SK-N-SH (cell line): ENCODE measurements at regions not wholly inside any gene's neighbourhood (a gene's known extent, or its start where the extent isn't known, plus 50 kb on each side); places are given as distances from the start of the nearest gene placed in this dataset.

ENCODE experiments used
- CTCF ChIA-PET: fragments of 300-600, 350-600 bp; formaldehyde crosslinking; extraction: SDS; loops from one replicate; lab custom pipeline; 2021; lab: Yijun Ruan, JAX
- POLR2A ChIA-PET: fragments of 350-600 bp; sonication (Branson Sonifier 250); formaldehyde crosslinking; extraction: SDS; loops from one replicate; lab custom pipeline; 2020; ENCODE audit warnings: antibody characterized with exemption, inconsistent platforms; lab: Yijun Ruan, JAX
- DNase-seq: peaks from one replicate; pipeline ENCODE4 v3.0.0; 2012
- H2AFZ ChIP-seq: fragments of 200-600 bp; sonication (generic); 2 replicates; pipeline ENCODE4 v1.8.1; 2016; ENCODE audit warnings: antibody characterized with exemption, mild to moderate bottlenecking, low read depth
- H3F3A ChIP-seq: fragments of 200-600 bp; sonication (generic); replicated peaks from 2 replicates; pipeline ENCODE3; 2016; ENCODE audit warnings: antibody characterized with exemption, mild to moderate bottlenecking; ENCODE audit not compliant: insufficient read depth
- H3K27ac ChIP-seq, 2 experiments: fragments of 200-500 bp in 1 of 2; fragments of 200-600 bp in 1 of 2; sonication (Bioruptor generic) in 1 of 2; sonication (generic), shearing (Covaris generic) in 1 of 2; 2 replicates each; pipeline versions ENCODE4 v1.5.1 to v1.6.1; 2014 to 2016; ENCODE audit warnings: low read depth in 2 of 2, inconsistent platforms in 1 of 2, low read length in 1 of 2, mild to moderate bottlenecking in 1 of 2, mixed read lengths in 1 of 2
- H3K27me3 ChIP-seq: fragments of 200-600 bp; sonication (generic), shearing (Covaris generic); 2 replicates; pipeline ENCODE4 v1.6.1; 2016; ENCODE audit warnings: mixed run types; ENCODE audit not compliant: insufficient read depth
- H3K36me3 ChIP-seq, 2 experiments: fragments of 200-500 bp in 1 of 2; fragments of 200-600 bp in 1 of 2; sonication (Bioruptor generic) in 1 of 2; sonication (generic) in 1 of 2; replicated peaks in 1 of 2; 2 replicates each; pipeline versions ENCODE3 to v1.5.1; 2014 to 2016; ENCODE audit warnings: low read length in 1 of 2, mild to moderate bottlenecking in 1 of 2; ENCODE audit not compliant: insufficient read depth in 2 of 2, control insufficient read depth in 1 of 2
- H3K4me1 ChIP-seq, 2 experiments: fragments of 200-500 bp in 1 of 2; fragments of 200-600 bp in 1 of 2; sonication (Bioruptor generic) in 1 of 2; sonication (generic), shearing (Covaris generic) in 1 of 2; 2 replicates each; pipeline versions ENCODE4 v1.5.1 to v1.6.1; 2014 to 2016; ENCODE audit warnings: low read depth in 1 of 2, low read length in 1 of 2, mixed run types in 1 of 2; ENCODE audit not compliant: insufficient read depth in 2 of 2, control insufficient read depth in 1 of 2
- H3K4me2 ChIP-seq: fragments of 200-600 bp; sonication (generic), shearing (Covaris generic); 2 replicates; pipeline ENCODE4 v1.6.1; 2017; ENCODE audit warnings: mixed run types
- H3K4me3 ChIP-seq, 2 experiments: fragments of 200-500 bp in 1 of 2; fragments of 200-600 bp in 1 of 2; sonication (Bioruptor generic) in 1 of 2; sonication (generic), shearing (Covaris generic) in 1 of 2; 2 replicates each; pipeline versions ENCODE4 v1.5.1 to v1.8.1; 2014 to 2016; ENCODE audit warnings: low read depth in 2 of 2, inconsistent platforms in 1 of 2, low read length in 1 of 2, mild to moderate bottlenecking in 1 of 2, mixed read lengths in 1 of 2, moderate library complexity in 1 of 2
- H3K79me2 ChIP-seq: fragments of 200-600 bp; sonication (generic); 2 replicates; pipeline ENCODE4 v1.8.1; 2017; ENCODE audit warnings: mild to moderate bottlenecking; ENCODE audit not compliant: insufficient read depth
- H3K9ac ChIP-seq: fragments of 200-600 bp; sonication (generic); 2 replicates; pipeline ENCODE4 v1.6.1; 2017; ENCODE audit warnings: mixed run types
- H3K9me2 ChIP-seq: fragments of 200-600 bp; sonication (generic); 2 replicates; pipeline ENCODE4 v1.6.1; 2017; ENCODE audit warnings: mixed run types
- H3K9me3 ChIP-seq: fragments of 200-600 bp; sonication (generic); 2 replicates; pipeline ENCODE4 v1.6.1; 2017; ENCODE audit warnings: mixed run types, mild to moderate bottlenecking, moderate library complexity
- H4K20me1 ChIP-seq: fragments of 200-600 bp; sonication (generic); 2 replicates; pipeline ENCODE4 v1.6.1; 2017; ENCODE audit warnings: mild to moderate bottlenecking, mixed run types; ENCODE audit not compliant: insufficient read depth
- EP300 ChIP-seq, 2 experiments: IDR thresholded peaks; 2 replicates each; pipeline versions ENCODE4 v1.4.0 to v1.6.1; 2012; ENCODE audit warnings: borderline replicate concordance in 1 of 2, low read depth in 1 of 2, low read length in 1 of 2
- FOSL2 ChIP-seq: IDR thresholded peaks from 2 replicates; pipeline ENCODE4 v1.4.0; 2012; ENCODE audit warnings: low read depth, mild to moderate bottlenecking, moderate library complexity, borderline replicate concordance
- FOXM1 ChIP-seq: IDR thresholded peaks from 2 replicates; pipeline ENCODE4 v1.4.0; 2012; ENCODE audit warnings: low read depth, mild to moderate bottlenecking
- GABPA ChIP-seq: IDR thresholded peaks from 2 replicates; pipeline ENCODE4 v1.4.0; 2012; ENCODE audit warnings: low read depth, mild to moderate bottlenecking
- JUND ChIP-seq: IDR thresholded peaks from 2 replicates; pipeline ENCODE4 v1.4.0; 2012
- MAX ChIP-seq: IDR thresholded peaks from 2 replicates; pipeline ENCODE4 v1.4.0; 2012; ENCODE audit warnings: low read depth
- MXI1 ChIP-seq: IDR thresholded peaks from 2 replicates; pipeline ENCODE4 v1.6.1; 2012; ENCODE audit warnings: mild to moderate bottlenecking, low read depth, low read length, improper control_type of control experiment
- NFIC ChIP-seq: IDR thresholded peaks from 2 replicates; pipeline ENCODE4 v1.4.0; 2012; ENCODE audit warnings: borderline replicate concordance
- NRF1 ChIP-seq: IDR thresholded peaks from 2 replicates; pipeline ENCODE4 v1.6.1; 2012; ENCODE audit warnings: low read depth, mild to moderate bottlenecking, low read length
- PBX3 ChIP-seq: IDR thresholded peaks from 2 replicates; pipeline ENCODE4; 2012
- POLR2AphosphoS5 ChIP-seq: IDR thresholded peaks from 2 replicates; pipeline ENCODE4 v1.6.1; 2012; ENCODE audit warnings: low read depth, low read length
- RAD21 ChIP-seq: IDR thresholded peaks from 2 replicates; pipeline ENCODE4 v1.6.1; 2012; ENCODE audit warnings: mild to moderate bottlenecking, low read length
- RCOR1 ChIP-seq: fragments of 150-350 bp; IDR thresholded peaks from 2 replicates; pipeline ENCODE4 v1.6.1; 2017; ENCODE audit warnings: antibody characterized with exemption, low read length
- RFX5 ChIP-seq: IDR thresholded peaks from 2 replicates; pipeline ENCODE4 v1.6.1; 2012; ENCODE audit warnings: mild to moderate bottlenecking, improper control_type of control experiment, low read length
- SIN3A ChIP-seq: IDR thresholded peaks from 2 replicates; pipeline ENCODE4 v1.6.1; 2012; ENCODE audit warnings: low read depth, mild to moderate bottlenecking, low read length, moderate library complexity, borderline replicate concordance
- SMC3 ChIP-seq: IDR thresholded peaks from 2 replicates; pipeline ENCODE4 v1.6.1; 2012; ENCODE audit warnings: low read depth, low read length, improper control_type of control experiment
- USF1 ChIP-seq: IDR thresholded peaks from 2 replicates; pipeline ENCODE4 v1.4.0; 2012; ENCODE audit warnings: low read depth, borderline replicate concordance
- YY1 ChIP-seq: IDR thresholded peaks from 2 replicates; pipeline ENCODE4 v1.4.0; 2012; ENCODE audit warnings: low read depth, mild to moderate bottlenecking
- ZBTB33 ChIP-seq: IDR thresholded peaks from 2 replicates; pipeline ENCODE4 v1.4.0; 2012; ENCODE audit warnings: low read depth, borderline replicate concordance
- WGBS: methylation state at CpG from one replicate; pipeline ENCODE4 v1.1.6; 2017; ENCODE audit warnings: low lambda C conversion rate; 5-methylcytosine and 5-hydroxymethylcytosine counted together

GRCh38 chr1:216785737-216786136 lies 62.5 kb upstream of the ESRRG start:
- no peak for TF ChIP-seq FOSL2
- no peak for TF ChIP-seq SMC3
- no peak for TF ChIP-seq NFIC
- no peak for TF ChIP-seq USF1
- no peak for TF ChIP-seq ZBTB33
- no peak for TF ChIP-seq GABPA
- TF ChIP-seq RAD21: no peak
- TF ChIP-seq EP300 (IDR thresholded peaks at IDR 0.05; ENCODE audit: borderline replicate concordance in 1 of 2, low read depth in 1 of 2, low read length in 1 of 2): no peak
- TF ChIP-seq MAX: no peak
- no peak for TF ChIP-seq JUND
- no peak for TF ChIP-seq POLR2AphosphoS5
- TF ChIP-seq NRF1: no peak
- no peak for TF ChIP-seq RFX5
- TF ChIP-seq, all 33 proteins: peak for 0
- no peak overlapping the region for H3K27ac ChIP-seq
- H2AFZ ChIP-seq: no peak overlapping the region
- 74% methylated on average over 4 of the region's 4 CpGs for WGBS
- no peaks in the 10 kb centered on the region for H3K9me2 ChIP-seq
- CTCF ChIA-PET: interaction anchor here (0.6 to 1.8 kb wide), 2 partner anchors 9 to 21 kb away, joined by 3 to 4 read pairs; no protein-coding TSS in a partner anchor
- no peaks in the 10 kb centered on the region for H3K27me3 ChIP-seq
- no peaks in the 10 kb centered on the region for H3K9me3 ChIP-seq
- H4K20me1 ChIP-seq: no peaks in the 10 kb centered on the region
- no peaks in the 10 kb centered on the region for H3F3A ChIP-seq
- no peak overlapping the region for H3K4me3 ChIP-seq
- no peaks in the 10 kb centered on the region for H3K36me3 ChIP-seq
- no peak for DNase-seq
- POLR2A ChIA-PET: no interaction called here
- no peaks in the 10 kb centered on the region for H3K79me2 ChIP-seq
- H3K9ac ChIP-seq: no peak overlapping the region
- peaks cover 0 to 2% of the 10 kb centered on the region in 2 experiments; a peak in 2 of 4 replicates for H3K4me1 ChIP-seq
- no peak overlapping the region for H3K4me2 ChIP-seq

- H2AFZ ChIP-seq: no peak overlapping the region
- TF ChIP-seq FOXM1 (no peak), PBX3 (no peak), SIN3A (no peak), NRF1 (no peak), RCOR1 (no peak), YY1 (no peak), GABPA (no peak), FOSL2 (no peak), MXI1 (no peak), ZBTB33 (no peak)
These were observed 62.0 kb upstream of the ESRRG start for GRCh38 chr1:216785221-216785620.

More at GRCh38 chr1:216785221-216785620, 62.0 kb upstream of the ESRRG start:
- Histone ChIP-seq H3K79me2 (no peaks in the 10 kb centered on the region), H3K4me2 (no peak overlapping the region), H3K27ac (no peak overlapping the region), H3K36me3 (no peaks in the 10 kb centered on the region), H3K4me3 (no peak overlapping the region), H3K9me3 (no peaks in the 10 kb centered on the region), H3F3A (no peaks in the 10 kb centered on the region), H3K9ac (no peak overlapping the region), H4K20me1 (no peaks in the 10 kb centered on the region), H3K27me3 (no peaks in the 10 kb centered on the region), H3K4me1 (peaks cover 0 to 2% of the 10 kb centered on the region in 2 experiments; a peak in 2 of 4 replicates), H3K9me2 (no peaks in the 10 kb centered on the region)
- 48% methylated on average over 3 of the region's 3 CpGs for WGBS
- no peak for DNase-seq
- POLR2A ChIA-PET: no interaction called here
- CTCF ChIA-PET: interaction anchor here (1.8 kb wide), 1 partner anchor 9 kb away, joined by 4 read pairs; no protein-coding TSS in a partner anchor
